Hematopoietic multipotent progenitor cell (in vitro differentiated cells): ENCODE measurements at regions not wholly inside any gene's neighbourhood (a gene's known extent, or its start where the extent isn't known, plus 50 kb on each side); places are given as distances from the start of the nearest gene placed in this dataset. TPM values are rescaled to one million over a fixed set of nuclear protein-coding genes. Genes with fewer than 3 reads are reported as not detected.

Experiments used
- small RNA-seq: library from RNA; depleted of rRNA; stranded (forward); fragments of <200 nt; gene quantifications from one replicate; pipeline ENCODE3, GENCODE V24; 2012

Small RNA genes in the stretch of these regions (small RNA-seq; reads per million reads assigned to genes)
- gene RNU6-452P = not detected
- not detected for gene RNU6-666P
- not detected for gene TRIAP1P1
